Smooth muscle cell (in vitro differentiated cells): ENCODE measurements at regions not wholly inside any gene's neighbourhood (a gene's known extent, or its start where the extent isn't known, plus 50 kb on each side); places are given as distances from the start of the nearest gene placed in this dataset.

Source experiments
- DNase-seq: peaks from one replicate; lab custom pipeline; 2025; ENCODE audit not compliant: unreplicated experiment; lab: John Stamatoyannopoulos, UW
- H2AFZ ChIP-seq: fragments of 200-600 bp; sonication (generic); 2 replicates; pipeline ENCODE4 v1.6.0; 2016; ENCODE audit warnings: antibody characterized with exemption, low read depth, mild to moderate bottlenecking
- H3F3A ChIP-seq: fragments of 200-600 bp; sonication (generic); 2 replicates; pipeline ENCODE4 v1.6.0; 2017; ENCODE audit warnings: antibody characterized with exemption, low read depth
- H3K27ac ChIP-seq: fragments of 200-600 bp; sonication (generic); 2 replicates; pipeline ENCODE4 v1.5.1; 2016; ENCODE audit warnings: low read depth, mild to moderate bottlenecking
- H3K27me3 ChIP-seq: fragments of 200-600 bp; sonication (generic); 2 replicates; pipeline ENCODE4 v1.6.1; 2016; ENCODE audit warnings: low read depth, mild to moderate bottlenecking
- H3K36me3 ChIP-seq: fragments of 200-600 bp; sonication (generic); 2 replicates; pipeline ENCODE4 v1.5.1; 2016; ENCODE audit warnings: low read depth
- H3K4me1 ChIP-seq: fragments of 200-600 bp; sonication (generic); 2 replicates; pipeline ENCODE4 v1.5.1; 2016; ENCODE audit warnings: low read depth
- H3K4me2 ChIP-seq: fragments of 200-600 bp; sonication (generic); 2 replicates; pipeline ENCODE4 v1.6.0; 2016; ENCODE audit warnings: mild to moderate bottlenecking
- H3K4me3 ChIP-seq: fragments of 200-600 bp; sonication (generic); 2 replicates; pipeline ENCODE4 v1.5.1; 2016; ENCODE audit warnings: mild to moderate bottlenecking
- H3K79me2 ChIP-seq: fragments of 200-600 bp; sonication (generic); 2 replicates; pipeline ENCODE4 v1.6.0; 2016; ENCODE audit warnings: low read depth, mild to moderate bottlenecking
- H3K9ac ChIP-seq: fragments of 200-600 bp; sonication (generic); 2 replicates; pipeline ENCODE4 v1.6.0; 2016; ENCODE audit warnings: low read depth
- H3K9me3 ChIP-seq: fragments of 200-600 bp; sonication (generic); replicated peaks from 2 replicates; pipeline ENCODE4 v1.5.1; 2016; ENCODE audit warnings: low read depth
- H4K20me1 ChIP-seq: fragments of 200-600 bp; sonication (generic); 2 replicates; pipeline ENCODE4 v1.6.0; 2016; ENCODE audit warnings: low read depth
- CTCF ChIP-seq: fragments of 200-600 bp; sonication (generic); IDR thresholded peaks from 2 replicates; pipeline ENCODE4 v1.5.1; 2017; ENCODE audit warnings: borderline replicate concordance, mild to moderate bottlenecking, antibody characterized with exemption; ENCODE audit not compliant: insufficient read depth, poor library complexity, severe bottlenecking
- WGBS: methylation state at CpG from one replicate; pipeline ENCODE4 v1.1.7; 2016; ENCODE audit warnings: low lambda C conversion rate; 5-methylcytosine and 5-hydroxymethylcytosine counted together

DNA sequence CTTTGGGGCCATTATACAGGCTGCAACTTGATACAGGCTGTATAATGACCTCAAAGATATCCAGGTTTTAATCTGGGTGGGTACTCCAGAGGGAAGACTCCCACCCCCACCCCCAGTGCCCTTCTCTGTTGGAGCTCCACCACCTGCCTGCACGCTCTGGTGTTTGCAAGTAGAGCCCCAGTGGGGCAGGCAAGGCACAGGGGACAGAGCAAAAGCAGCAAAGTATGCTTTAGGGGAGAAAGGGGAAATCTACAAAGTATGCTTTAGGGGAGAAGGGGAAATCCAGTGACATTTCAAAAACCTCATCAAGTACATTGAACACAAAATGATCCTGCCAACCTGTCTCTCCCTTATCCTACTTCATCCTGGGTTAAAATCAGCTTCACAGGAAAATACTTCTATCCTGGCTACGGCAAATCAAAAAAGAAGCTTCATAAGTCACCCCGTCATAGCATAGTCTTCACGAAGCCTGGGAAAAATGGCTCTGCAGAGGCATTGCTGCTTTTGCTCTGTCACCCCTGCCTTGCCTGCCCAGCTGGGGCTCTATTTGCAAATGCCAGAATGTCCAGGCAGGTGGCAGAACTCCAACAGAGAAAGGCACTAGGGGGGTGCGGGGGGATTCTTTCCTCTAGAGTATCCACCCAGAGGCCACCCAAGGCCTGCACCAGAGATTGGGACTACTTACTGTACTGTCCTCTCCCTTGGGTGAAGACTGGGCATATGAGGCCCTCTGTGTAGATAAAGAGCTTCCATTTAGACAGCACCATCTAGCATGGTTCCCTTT, 60.9 kb upstream of the ATP11B start:
- H3K36me3 ChIP-seq, result no peaks in the 10 kb centered on the region
- no peaks in the 10 kb centered on the region for H3K79me2 ChIP-seq
- no peaks in the 10 kb centered on the region for H3K4me1 ChIP-seq
- H3K9me3 ChIP-seq, result no peaks in the 10 kb centered on the region
- 91% methylated on average over 5 of the region's 5 CpGs for WGBS
- H4K20me1 ChIP-seq, result no peaks in the 10 kb centered on the region
- TF ChIP-seq CTCF, result no peak
- H3K9ac ChIP-seq, result no peak overlapping the region
- H3F3A ChIP-seq, result no peaks in the 10 kb centered on the region
- no peak overlapping the region for H3K27ac ChIP-seq
- no peaks in the 10 kb centered on the region for H3K27me3 ChIP-seq
- DNase-seq, result no peak
- no peak overlapping the region for H3K4me3 ChIP-seq
- no peak overlapping the region for H3K4me2 ChIP-seq
- H2AFZ ChIP-seq, result no peak overlapping the region

- Histone ChIP-seq H3K9ac (no peak overlapping the region), H2AFZ (no peak overlapping the region), H3K79me2 (no peaks in the 10 kb centered on the region), H3K4me2 (no peak overlapping the region), H3K4me1 (no peaks in the 10 kb centered on the region), H3K36me3 (no peaks in the 10 kb centered on the region), H4K20me1 (no peaks in the 10 kb centered on the region), H3K27ac (no peak overlapping the region), H3K9me3 (no peaks in the 10 kb centered on the region), H3K27me3 (no peaks in the 10 kb centered on the region), H3K4me3 (no peak overlapping the region), H3F3A (no peaks in the 10 kb centered on the region)
- no peak for TF ChIP-seq CTCF
- no peak for DNase-seq
- WGBS, result 72% methylated on average over 2 of the region's 2 CpGs
Observed at GRCh38 chr3:182735672-182736071, 57.6 kb upstream of the ATP11B start.

- H3K9me3 ChIP-seq, result no peaks in the 10 kb centered on the region
- H2AFZ ChIP-seq, result no peak overlapping the region
- H3K4me2 ChIP-seq, result no peak overlapping the region
- 96% methylated on average over 2 of the region's 2 CpGs for WGBS
- H3F3A ChIP-seq, result no peaks in the 10 kb centered on the region
- no peaks in the 10 kb centered on the region for H3K27me3 ChIP-seq
- no peak overlapping the region for H3K4me3 ChIP-seq
- DNase-seq, result no peak
- H3K36me3 ChIP-seq, result no peaks in the 10 kb centered on the region
- no peak overlapping the region for H3K9ac ChIP-seq
- H3K27ac ChIP-seq, result no peak overlapping the region
- no peaks in the 10 kb centered on the region for H3K4me1 ChIP-seq
- H3K79me2 ChIP-seq, result no peaks in the 10 kb centered on the region
- H4K20me1 ChIP-seq, result no peaks in the 10 kb centered on the region
- no peak for TF ChIP-seq CTCF
Observed at GRCh38 chr3:182737825-182738224, 55.5 kb upstream of the ATP11B start.
